ENCODE measurements at regions not wholly inside any gene's neighbourhood (a gene's known extent, or its start where the extent isn't known, plus 50 kb on each side); places are given as distances from the start of the nearest gene placed in this dataset.

- no peak overlapping the region for H3K4me3 ChIP-seq
- no peak overlapping the region for H3K27ac ChIP-seq
- H3K4me1 ChIP-seq (replicated peaks), result no peaks in the 10 kb centered on the region
- H3K36me3 ChIP-seq, result no peaks in the 10 kb centered on the region
- no peak for DNase-seq (ENCODE audit: low read depth in 1 of 2, low spot score in 2 of 2)
- H3K27me3 ChIP-seq (replicated peaks), result no peaks in the 10 kb centered on the region
- no peaks in the 10 kb centered on the region for H3K9me3 ChIP-seq (replicated peaks)
Measured at GRCh38 chr5:8481007-8481406, 612.1 kb downstream of the MTRR start.

DNA sequence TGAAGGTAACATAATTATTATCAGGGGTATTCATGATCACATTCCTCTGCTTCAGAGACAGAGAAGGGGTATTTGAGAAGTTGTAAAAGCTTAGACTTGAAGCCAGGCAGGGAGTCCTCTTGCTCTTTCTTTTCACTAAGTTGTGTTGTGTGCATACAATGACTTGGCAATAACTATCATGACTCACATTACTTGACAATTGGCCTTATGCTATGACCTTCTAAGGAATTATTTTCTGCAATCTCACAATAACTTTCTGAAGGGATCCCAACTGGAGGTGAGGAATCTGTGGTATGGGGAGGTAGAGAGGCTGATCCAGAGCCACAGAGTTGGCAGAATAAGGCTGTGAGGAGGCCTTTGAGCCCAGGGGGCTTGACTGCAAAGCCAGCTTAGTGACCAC is 622.3 kb downstream of the MTRR start:
- no peak for DNase-seq (ENCODE audit: low read depth in 1 of 2, low spot score in 2 of 2)
- H3K36me3 ChIP-seq, result no peaks in the 10 kb centered on the region
- H3K27me3 ChIP-seq (replicated peaks), result no peaks in the 10 kb centered on the region
- no peak overlapping the region for H3K27ac ChIP-seq
- no peaks in the 10 kb centered on the region for H3K4me1 ChIP-seq (replicated peaks)
- peaks cover 8% of the 10 kb centered on the region; the same call in 1 of the 2 replicates for H3K9me3 ChIP-seq (replicated peaks)
- no peak overlapping the region for H3K4me3 ChIP-seq

GRCh38 chr5:8493176-8493575 is 624.2 kb downstream of the MTRR start:
- H3K27ac ChIP-seq, result no peak overlapping the region
- H3K4me3 ChIP-seq, result no peak overlapping the region
- no peaks in the 10 kb centered on the region for H3K36me3 ChIP-seq
- DNase-seq (ENCODE audit: low read depth in 1 of 2, low spot score in 2 of 2), result no peak
- no peaks in the 10 kb centered on the region for H3K4me1 ChIP-seq (replicated peaks)
- peaks cover 8% of the 10 kb centered on the region; the same call in 1 of the 2 replicates for H3K9me3 ChIP-seq (replicated peaks)
- H3K27me3 ChIP-seq (replicated peaks), result no peaks in the 10 kb centered on the region

DNA sequence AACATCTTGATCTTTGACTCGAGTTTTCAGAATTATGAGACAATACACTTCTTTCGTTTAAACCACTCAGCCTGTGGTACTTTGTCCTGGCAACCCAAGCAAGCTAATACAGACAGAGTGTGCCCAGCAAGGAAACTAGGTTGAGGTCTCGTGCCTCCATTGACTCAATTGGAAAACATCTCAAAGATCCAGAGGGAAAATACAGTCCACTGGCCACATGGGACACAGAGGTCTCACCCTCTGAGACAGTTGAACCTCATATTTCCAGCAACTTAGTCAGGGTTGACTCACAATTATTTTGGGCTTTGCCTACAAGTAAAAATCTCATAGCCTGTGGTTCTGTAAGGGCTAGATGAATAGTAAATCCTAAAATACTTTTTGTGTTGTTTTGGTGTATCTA is 631.5 kb downstream of the MTRR start:
- H3K27ac ChIP-seq, result no peak overlapping the region
- no peak for DNase-seq (ENCODE audit: low read depth in 1 of 2, low spot score in 2 of 2)
- H3K4me3 ChIP-seq, result no peak overlapping the region
- H3K36me3 ChIP-seq, result no peaks in the 10 kb centered on the region
- H3K27me3 ChIP-seq (replicated peaks), result no peaks in the 10 kb centered on the region
- H3K9me3 ChIP-seq (replicated peaks), result no peaks in the 10 kb centered on the region
- H3K4me1 ChIP-seq (replicated peaks), result no peaks in the 10 kb centered on the region

DNA sequence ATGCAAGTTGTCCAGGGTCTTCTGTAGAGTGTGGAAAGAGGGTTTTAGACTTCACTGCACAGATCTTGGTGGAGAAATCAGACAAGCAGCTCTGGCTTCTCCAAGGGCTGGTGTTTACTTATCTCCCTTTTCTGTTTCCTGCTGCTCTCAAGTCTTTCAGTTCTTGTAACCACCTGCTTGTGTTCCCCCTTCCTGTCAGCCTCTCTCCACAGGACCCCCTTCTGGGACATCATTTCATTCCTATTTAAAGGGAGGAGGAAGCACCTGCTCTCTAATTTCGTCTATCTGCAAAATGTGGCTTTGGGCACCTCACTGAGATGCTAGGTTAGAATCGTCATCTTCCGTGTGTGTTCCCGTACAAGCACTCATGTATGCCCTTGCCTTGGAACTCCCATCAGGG is 636.2 kb downstream of the MTRR start:
- Histone ChIP-seq H3K36me3 (no peaks in the 10 kb centered on the region), H3K27me3 (replicated peaks) (no peaks in the 10 kb centered on the region), H3K4me1 (replicated peaks) (no peaks in the 10 kb centered on the region), H3K27ac (no peak overlapping the region), H3K9me3 (replicated peaks) (no peaks in the 10 kb centered on the region), H3K4me3 (no peak overlapping the region)
- no peak for DNase-seq (ENCODE audit: low read depth in 1 of 2, low spot score in 2 of 2)

- no peak for DNase-seq (ENCODE audit: low read depth in 1 of 2, low spot score in 2 of 2)
- Histone ChIP-seq H3K4me3 (no peak overlapping the region), H3K27me3 (replicated peaks) (no peaks in the 10 kb centered on the region), H3K9me3 (replicated peaks) (no peaks in the 10 kb centered on the region), H3K36me3 (no peaks in the 10 kb centered on the region), H3K27ac (no peak overlapping the region), H3K4me1 (replicated peaks) (no peaks in the 10 kb centered on the region)
Measured at GRCh38 chr5:8508231-8508630, 639.3 kb downstream of the MTRR start.

- H3K27ac ChIP-seq, result no peak overlapping the region
- H3K27me3 ChIP-seq (replicated peaks), result no peaks in the 10 kb centered on the region
- no peaks in the 10 kb centered on the region for H3K9me3 ChIP-seq (replicated peaks)
- DNase-seq (ENCODE audit: low read depth in 1 of 2, low spot score in 2 of 2), result no peak
- no peaks in the 10 kb centered on the region for H3K4me1 ChIP-seq (replicated peaks)
- no peaks in the 10 kb centered on the region for H3K36me3 ChIP-seq
- H3K4me3 ChIP-seq, result no peak overlapping the region
Measured at GRCh38 chr5:8516356-8516755, 647.4 kb downstream of the MTRR start.

GRCh38 chr5:8517456-8517855 is 648.5 kb downstream of the MTRR start:
- Histone ChIP-seq H3K9me3 (replicated peaks) (no peaks in the 10 kb centered on the region), H3K27me3 (replicated peaks) (no peaks in the 10 kb centered on the region; the same call in 1 of the 2 replicates), H3K27ac (no peak overlapping the region), H3K4me1 (replicated peaks) (no peaks in the 10 kb centered on the region), H3K4me3 (no peak overlapping the region), H3K36me3 (no peaks in the 10 kb centered on the region)
- DNase-seq (ENCODE audit: low read depth in 1 of 2, low spot score in 2 of 2), result no peak

DNA sequence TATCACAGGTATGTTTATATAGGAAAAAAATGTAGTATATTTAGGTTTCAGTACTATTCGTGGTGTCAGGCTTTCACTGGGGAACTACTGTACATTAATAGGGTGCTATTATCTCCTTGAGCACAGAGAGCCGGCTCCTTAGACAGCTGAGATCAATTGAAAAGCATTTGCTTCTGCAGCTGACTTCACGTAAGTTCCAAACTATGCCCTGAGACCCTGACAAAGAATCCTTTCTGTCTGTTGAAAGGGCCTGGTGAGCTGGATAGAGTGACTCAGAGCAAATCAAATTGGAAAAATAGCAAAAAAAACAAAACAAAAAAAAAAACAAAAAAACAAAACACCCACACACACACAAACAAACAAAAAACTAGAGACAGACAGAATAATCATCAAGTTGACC is 652.0 kb downstream of the MTRR start:
- Histone ChIP-seq H3K27ac (no peak overlapping the region), H3K4me3 (no peak overlapping the region), H3K4me1 (replicated peaks) (no peaks in the 10 kb centered on the region), H3K9me3 (replicated peaks) (no peaks in the 10 kb centered on the region), H3K27me3 (replicated peaks) (no peaks in the 10 kb centered on the region; the same call in 1 of the 2 replicates), H3K36me3 (no peaks in the 10 kb centered on the region)
- DNase-seq (ENCODE audit: low read depth in 1 of 2, low spot score in 2 of 2), result no peak

DNA sequence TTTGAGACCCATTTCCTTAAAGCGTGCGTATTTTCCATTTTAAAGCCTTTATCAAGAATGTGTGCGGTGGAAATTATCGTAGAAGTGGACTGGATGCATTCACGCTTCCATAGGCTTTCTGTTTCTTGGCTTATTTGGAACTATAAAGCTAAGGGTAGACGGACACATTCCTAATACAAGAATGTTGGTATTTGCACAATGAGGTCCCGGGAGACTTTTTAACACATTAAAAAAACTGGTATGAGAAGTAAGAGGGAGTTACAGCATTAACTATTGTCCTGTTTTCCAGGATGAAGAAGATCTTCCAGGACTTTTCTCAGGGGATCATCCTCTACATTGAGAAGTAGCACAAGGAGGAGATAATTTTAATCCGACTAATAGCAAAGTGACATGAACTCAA is 653.0 kb downstream of the MTRR start:
- DNase-seq (ENCODE audit: low read depth in 1 of 2, low spot score in 2 of 2), result no peak
- no peaks in the 10 kb centered on the region; the same call in 1 of the 2 replicates for H3K27me3 ChIP-seq (replicated peaks)
- H3K9me3 ChIP-seq (replicated peaks), result no peaks in the 10 kb centered on the region
- no peak overlapping the region for H3K4me3 ChIP-seq
- H3K27ac ChIP-seq, result no peak overlapping the region
- no peaks in the 10 kb centered on the region for H3K4me1 ChIP-seq (replicated peaks)
- H3K36me3 ChIP-seq, result no peaks in the 10 kb centered on the region

- H3K4me1 ChIP-seq (replicated peaks), result no peaks in the 10 kb centered on the region
- no peak for DNase-seq (ENCODE audit: low read depth in 1 of 2, low spot score in 2 of 2)
- no peak overlapping the region for H3K4me3 ChIP-seq
- no peaks in the 10 kb centered on the region for H3K36me3 ChIP-seq
- H3K9me3 ChIP-seq (replicated peaks), result no peaks in the 10 kb centered on the region
- H3K27me3 ChIP-seq (replicated peaks), result no peaks in the 10 kb centered on the region; the same call in 1 of the 2 replicates
- no peak overlapping the region for H3K27ac ChIP-seq
Measured at GRCh38 chr5:8522646-8523045, 653.7 kb downstream of the MTRR start.

DNA sequence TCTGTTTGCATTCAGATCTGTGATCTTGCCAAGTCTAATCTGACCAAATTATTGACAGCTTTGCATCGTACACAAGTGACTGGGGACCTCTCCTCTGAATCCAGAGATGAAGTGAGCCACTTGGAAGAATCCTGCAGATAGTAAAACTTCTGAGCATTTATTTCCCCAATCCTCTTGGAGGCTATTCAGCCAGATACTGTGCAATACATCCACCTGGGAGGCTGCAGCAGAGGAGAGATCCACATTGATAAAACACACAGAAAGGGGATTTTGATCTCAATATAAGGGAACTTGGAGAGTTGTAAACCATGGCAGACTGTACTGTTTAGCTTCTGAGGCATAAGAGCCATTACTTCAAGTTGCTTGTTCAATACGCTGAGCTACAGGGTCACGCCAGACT is 654.6 kb downstream of the MTRR start:
- Histone ChIP-seq H3K36me3 (no peaks in the 10 kb centered on the region), H3K27ac (no peak overlapping the region), H3K4me3 (no peak overlapping the region), H3K27me3 (replicated peaks) (no peaks in the 10 kb centered on the region; the same call in 1 of the 2 replicates), H3K4me1 (replicated peaks) (no peaks in the 10 kb centered on the region), H3K9me3 (replicated peaks) (no peaks in the 10 kb centered on the region)
- no peak for DNase-seq (ENCODE audit: low read depth in 1 of 2, low spot score in 2 of 2)

DNA sequence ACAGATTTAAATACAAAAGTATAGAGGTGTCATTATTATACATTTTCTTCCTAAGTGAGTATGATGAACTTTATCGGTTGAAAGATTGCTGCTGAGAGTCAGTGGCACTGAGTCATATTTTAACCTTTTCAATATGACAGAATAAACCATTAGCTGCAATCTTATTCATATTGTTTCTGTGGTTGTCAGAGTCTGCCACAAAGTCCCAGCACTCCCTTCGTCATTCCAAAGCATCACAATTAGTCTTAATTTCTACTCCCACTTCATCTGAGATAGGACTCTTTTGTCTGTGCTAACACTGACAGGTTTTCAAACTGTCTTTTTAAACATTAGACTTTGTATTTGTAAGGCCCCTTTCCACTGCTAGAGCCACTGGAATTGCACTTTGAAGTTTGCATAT is 656.9 kb downstream of the MTRR start:
- H3K27me3 ChIP-seq (replicated peaks), result no peaks in the 10 kb centered on the region; the same call in 1 of the 2 replicates
- H3K4me1 ChIP-seq (replicated peaks), result no peaks in the 10 kb centered on the region
- H3K36me3 ChIP-seq, result no peaks in the 10 kb centered on the region
- no peak for DNase-seq (ENCODE audit: low read depth in 1 of 2, low spot score in 2 of 2)
- no peaks in the 10 kb centered on the region for H3K9me3 ChIP-seq (replicated peaks)
- H3K27ac ChIP-seq, result no peak overlapping the region
- no peak overlapping the region for H3K4me3 ChIP-seq

- Histone ChIP-seq H3K4me1 (replicated peaks) (no peaks in the 10 kb centered on the region), H3K27ac (no peak overlapping the region), H3K36me3 (no peaks in the 10 kb centered on the region), H3K27me3 (replicated peaks) (no peaks in the 10 kb centered on the region), H3K9me3 (replicated peaks) (no peaks in the 10 kb centered on the region), H3K4me3 (no peak overlapping the region)
- DNase-seq (ENCODE audit: low read depth in 1 of 2, low spot score in 2 of 2), result no peak
Measured at GRCh38 chr5:8528106-8528505, 659.2 kb downstream of the MTRR start.

DNA sequence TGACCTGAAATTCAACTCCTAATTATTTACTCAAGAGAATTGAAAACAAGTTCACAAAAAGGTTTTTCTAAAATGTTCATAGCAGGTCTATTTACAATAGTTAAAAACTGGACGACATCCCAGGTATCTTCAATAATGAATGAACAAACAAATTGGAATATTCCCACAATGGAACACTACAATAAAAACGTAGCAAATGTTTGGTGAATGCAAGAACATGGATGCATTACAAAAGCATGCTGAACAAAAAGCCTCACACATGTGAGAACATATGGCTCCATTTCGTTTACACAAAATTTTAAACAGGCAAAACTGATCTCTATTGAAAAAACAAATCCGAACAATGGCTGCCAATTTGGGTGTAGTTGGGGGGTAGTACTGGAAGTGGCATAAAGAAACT is 669.9 kb downstream of the MTRR start:
- H3K9me3 ChIP-seq (replicated peaks), result no peaks in the 10 kb centered on the region
- H3K36me3 ChIP-seq, result no peaks in the 10 kb centered on the region
- no peak for DNase-seq (ENCODE audit: low read depth in 1 of 2, low spot score in 2 of 2)
- no peaks in the 10 kb centered on the region for H3K4me1 ChIP-seq (replicated peaks)
- H3K27ac ChIP-seq, result no peak overlapping the region
- H3K27me3 ChIP-seq (replicated peaks), result no peaks in the 10 kb centered on the region
- H3K4me3 ChIP-seq, result no peak overlapping the region
